ENCODE measurements at regions not wholly inside any gene's neighbourhood (a gene's known extent, or its start where the extent isn't known, plus 50 kb on each side); places are given as distances from the start of the nearest gene placed in this dataset.
"Not testable (repeated sequence)": the region's sequence is repeated elsewhere in the genome, so short reads cannot be mapped to it uniquely, and the experiment has no call there.

- no peak for DNase-seq (ENCODE audit: low read depth)
- TF ChIP-seq CTCF (IDR thresholded peaks at IDR 0.05; ENCODE audit: insufficient read depth, low read depth, low read length), result no peak
- no peak overlapping the region for H3K4me3 ChIP-seq (ENCODE audit: low read depth, low read length)
Measured at GRCh38 chr10:53162856-53163255, 390.3 kb upstream of the MBL2 start.

- H3K4me3 ChIP-seq (ENCODE audit: low read depth, low read length), result no peak overlapping the region
- TF ChIP-seq CTCF (IDR thresholded peaks at IDR 0.05; ENCODE audit: insufficient read depth, low read depth, low read length), result no peak
- no peak for DNase-seq (ENCODE audit: low read depth)
Measured at GRCh38 chr10:53161231-53161630, 388.6 kb upstream of the MBL2 start.

- not testable (repeated sequence) for DNase-seq (ENCODE audit: low read depth); H3K4me3 ChIP-seq (ENCODE audit: low read depth, low read length)
Measured at GRCh38 chr10:53155674-53156073, 383.1 kb upstream of the MBL2 start.

GRCh38 chr10:53153831-53154230 is 381.2 kb upstream of the MBL2 start:
- TF ChIP-seq CTCF (IDR thresholded peaks at IDR 0.05; ENCODE audit: insufficient read depth, low read depth, low read length), result no peak
- no peak overlapping the region for H3K4me3 ChIP-seq (ENCODE audit: low read depth, low read length)
- DNase-seq (ENCODE audit: low read depth), result no peak

- no peak for DNase-seq (ENCODE audit: low read depth)
- no peak for TF ChIP-seq CTCF (IDR thresholded peaks at IDR 0.05; ENCODE audit: insufficient read depth, low read depth, low read length)
- no peak overlapping the region for H3K4me3 ChIP-seq (ENCODE audit: low read depth, low read length)
Measured at GRCh38 chr10:53140506-53140905, 367.9 kb upstream of the MBL2 start.

- no peak for DNase-seq (ENCODE audit: low read depth)
- no peak overlapping the region for H3K4me3 ChIP-seq (ENCODE audit: low read depth, low read length)
- TF ChIP-seq CTCF (IDR thresholded peaks at IDR 0.05; ENCODE audit: insufficient read depth, low read depth, low read length), result no peak
Measured at GRCh38 chr10:53135897-53136253, 363.3 kb upstream of the MBL2 start.

GRCh38 chr10:53135213-53135896 is 362.8 kb upstream of the MBL2 start:
- no peak for DNase-seq (ENCODE audit: low read depth)
- H3K4me3 ChIP-seq (ENCODE audit: low read depth, low read length), result no peak overlapping the region
- TF ChIP-seq CTCF (IDR thresholded peaks at IDR 0.05; ENCODE audit: insufficient read depth, low read depth, low read length), result no peak
